Stimulated activated CD8-positive, alpha-beta memory T cell treated with anti-CD3 and anti-CD28 coated beads, Interleukin-15, amount 100 ng/mL, for 4 hours (primary cell): ENCODE measurements at regions not wholly inside any gene's neighbourhood (a gene's known extent, or its start where the extent isn't known, plus 50 kb on each side); places are given as distances from the start of the nearest gene placed in this dataset.

Experiments
- DNase-seq, 2 donors: peaks; one replicate each; pipeline ENCODE4 v3.0.0-alpha.2; 2020; ENCODE audit warnings: low read depth in 2 of 2

DNA sequence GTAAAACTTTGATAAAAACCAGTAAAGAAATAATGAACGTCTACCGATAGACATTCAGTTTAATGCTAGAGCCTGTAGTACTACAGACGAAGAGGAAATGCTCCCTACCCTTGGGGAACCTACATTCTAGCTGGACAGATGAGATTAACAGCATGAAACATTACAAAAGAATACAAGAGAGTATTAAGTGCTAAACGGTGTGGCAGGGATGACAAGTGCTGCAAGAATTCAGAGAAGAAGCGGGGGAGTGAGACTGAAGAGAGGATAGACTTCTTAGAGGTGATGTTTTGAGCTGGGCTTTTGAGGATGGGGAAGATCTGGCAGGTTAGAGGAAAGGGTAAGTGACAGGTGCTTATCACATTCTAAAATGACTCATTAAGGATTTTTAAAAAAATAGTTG lies 52.6 kb upstream of the ESX1 start:
- no peak for DNase-seq

DNA sequence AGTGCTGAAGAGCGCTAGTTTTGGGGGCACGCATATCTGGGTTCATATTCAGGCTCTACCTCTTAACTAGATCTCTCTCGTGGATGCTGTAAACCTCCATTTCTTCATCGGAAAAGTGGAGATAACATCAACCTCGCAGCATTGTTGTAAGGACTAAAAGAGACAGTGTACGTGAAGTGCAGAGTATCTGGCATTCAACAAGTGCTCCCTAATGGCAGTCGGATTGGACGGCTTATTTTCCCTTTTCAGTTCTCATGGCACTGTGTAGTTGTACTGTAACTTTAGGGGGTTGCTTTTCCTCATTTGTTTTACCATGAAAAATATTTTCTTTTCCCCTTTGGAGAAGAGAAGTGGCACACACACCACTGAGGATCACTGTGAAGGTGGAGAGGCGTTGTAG lies 51.4 kb upstream of the ESX1 start:
- no peak for DNase-seq
